Kidney epithelial cell (primary cell): ENCODE measurements at regions not wholly inside any gene's neighbourhood (a gene's known extent, or its start where the extent isn't known, plus 50 kb on each side); places are given as distances from the start of the nearest gene placed in this dataset.
"Not testable (repeated sequence)": the region's sequence is repeated elsewhere in the genome, so short reads cannot be mapped to it uniquely, and the experiment has no call there.

Experiments
- DNase-seq: peaks from one replicate; pipeline ENCODE4 v3.0.0-alpha.2; 2010; ENCODE audit warnings: low read depth
- H3K27me3 ChIP-seq: 2 replicates; pipeline ENCODE4 v1.6.0; 2011; ENCODE audit warnings: low read length; ENCODE audit not compliant: control insufficient read depth, insufficient read depth
- H3K36me3 ChIP-seq: 2 replicates; pipeline ENCODE4 v1.5.1; 2011; ENCODE audit warnings: low read length; ENCODE audit not compliant: control insufficient read depth, insufficient read depth
- H3K4me3 ChIP-seq: 2 replicates; pipeline ENCODE4 v1.5.1; 2011; ENCODE audit warnings: low read depth, mild to moderate bottlenecking, control low read depth, low read length
- TF ChIP-seq, protein P1 (sequence below): IDR thresholded peaks from 2 replicates; pipeline ENCODE4 v1.5.1; 2011; ENCODE audit warnings: mild to moderate bottlenecking, moderate library complexity, low read length, control low read depth, inconsistent platforms; ENCODE audit not compliant: insufficient read depth, poor library complexity, severe bottlenecking

DNA sequence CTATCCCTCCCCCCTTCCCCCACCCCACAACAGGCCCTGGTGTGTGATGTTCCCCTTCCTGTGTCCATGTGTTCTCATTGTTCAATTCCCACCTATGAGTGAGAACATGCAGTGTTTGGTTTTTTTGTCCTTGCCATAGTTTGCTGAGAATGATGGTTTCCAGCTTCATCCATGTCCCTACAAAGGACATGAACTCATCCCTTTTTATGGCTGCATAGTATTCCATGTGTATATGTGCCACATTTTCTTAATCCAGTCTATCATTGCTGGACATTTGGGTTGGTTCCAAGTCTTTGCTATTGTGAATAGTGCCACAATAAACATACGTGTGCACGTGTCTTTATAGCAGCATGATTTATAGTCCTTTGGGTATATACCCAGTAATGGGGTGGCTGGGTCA, 52.3 kb upstream of the MAN1A2 start:
- not testable (repeated sequence) for DNase-seq, H3K36me3 ChIP-seq, H3K4me3 ChIP-seq, H3K27me3 ChIP-seq

DNA sequence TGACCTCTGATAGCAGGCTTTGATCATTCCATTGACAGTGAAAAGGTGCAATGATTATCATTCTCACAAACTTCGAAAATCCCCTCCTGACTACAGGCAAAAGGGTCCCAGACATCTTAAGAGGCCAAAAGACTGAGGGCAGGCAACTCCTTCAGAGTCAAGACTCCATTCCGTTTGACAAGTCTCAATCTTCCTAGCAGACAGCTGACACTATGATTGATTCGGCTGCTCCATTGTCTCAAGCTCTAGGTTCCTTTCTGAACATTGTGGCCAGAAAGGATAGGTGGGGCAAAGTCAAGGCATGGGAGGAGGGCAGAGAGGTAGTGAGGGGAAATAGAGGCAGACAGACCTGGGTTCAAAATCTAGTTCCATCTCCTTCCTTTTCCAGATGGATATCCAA, 53.7 kb upstream of the MAN1A2 start:
- H3K36me3 ChIP-seq, result no peaks in the 10 kb centered on the region
- TF ChIP-seq, protein P1, sequence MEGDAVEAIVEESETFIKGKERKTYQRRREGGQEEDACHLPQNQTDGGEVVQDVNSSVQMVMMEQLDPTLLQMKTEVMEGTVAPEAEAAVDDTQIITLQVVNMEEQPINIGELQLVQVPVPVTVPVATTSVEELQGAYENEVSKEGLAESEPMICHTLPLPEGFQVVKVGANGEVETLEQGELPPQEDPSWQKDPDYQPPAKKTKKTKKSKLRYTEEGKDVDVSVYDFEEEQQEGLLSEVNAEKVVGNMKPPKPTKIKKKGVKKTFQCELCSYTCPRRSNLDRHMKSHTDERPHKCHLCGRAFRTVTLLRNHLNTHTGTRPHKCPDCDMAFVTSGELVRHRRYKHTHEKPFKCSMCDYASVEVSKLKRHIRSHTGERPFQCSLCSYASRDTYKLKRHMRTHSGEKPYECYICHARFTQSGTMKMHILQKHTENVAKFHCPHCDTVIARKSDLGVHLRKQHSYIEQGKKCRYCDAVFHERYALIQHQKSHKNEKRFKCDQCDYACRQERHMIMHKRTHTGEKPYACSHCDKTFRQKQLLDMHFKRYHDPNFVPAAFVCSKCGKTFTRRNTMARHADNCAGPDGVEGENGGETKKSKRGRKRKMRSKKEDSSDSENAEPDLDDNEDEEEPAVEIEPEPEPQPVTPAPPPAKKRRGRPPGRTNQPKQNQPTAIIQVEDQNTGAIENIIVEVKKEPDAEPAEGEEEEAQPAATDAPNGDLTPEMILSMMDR, result no peak
- no peak overlapping the region for H3K4me3 ChIP-seq
- no peak for DNase-seq
- no peaks in the 10 kb centered on the region for H3K27me3 ChIP-seq

DNA sequence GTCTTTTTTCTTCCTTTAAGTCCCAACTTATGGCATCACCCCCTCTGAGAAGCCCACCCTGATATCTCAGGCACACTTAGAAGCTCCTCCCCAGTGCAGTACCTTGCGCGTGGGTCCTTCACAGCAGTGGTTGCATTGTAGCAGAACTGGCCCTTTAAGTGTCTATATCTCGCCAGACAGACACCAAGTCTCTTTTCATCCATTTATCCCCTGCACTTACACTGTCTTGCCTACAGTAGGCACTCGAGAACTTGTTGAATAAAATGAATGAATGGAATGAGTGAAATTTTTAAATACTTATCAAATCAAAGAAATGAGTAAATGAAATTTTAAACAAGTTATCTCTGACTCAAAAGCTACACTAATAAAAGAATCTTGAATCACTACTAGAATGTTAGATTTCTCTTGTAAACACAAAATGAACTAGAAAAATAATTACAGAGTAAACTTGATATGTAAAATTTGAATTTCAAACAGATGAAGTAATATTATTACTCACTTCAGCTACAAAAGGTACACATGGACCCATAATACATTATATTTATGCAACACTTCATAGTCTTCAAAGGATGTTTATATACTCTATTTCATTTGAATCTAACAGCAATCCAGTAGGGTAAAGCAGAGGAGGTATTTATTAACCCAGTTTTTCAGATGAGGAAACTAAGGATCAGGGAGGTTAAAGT, 54.7 kb upstream of the MAN1A2 start:
- Histone ChIP-seq H3K4me3 (no peak overlapping the region), H3K36me3 (no peaks in the 10 kb centered on the region), H3K27me3 (no peaks in the 10 kb centered on the region)
- TF ChIP-seq, protein P1, result no peak
- DNase-seq, result no peak

DNA sequence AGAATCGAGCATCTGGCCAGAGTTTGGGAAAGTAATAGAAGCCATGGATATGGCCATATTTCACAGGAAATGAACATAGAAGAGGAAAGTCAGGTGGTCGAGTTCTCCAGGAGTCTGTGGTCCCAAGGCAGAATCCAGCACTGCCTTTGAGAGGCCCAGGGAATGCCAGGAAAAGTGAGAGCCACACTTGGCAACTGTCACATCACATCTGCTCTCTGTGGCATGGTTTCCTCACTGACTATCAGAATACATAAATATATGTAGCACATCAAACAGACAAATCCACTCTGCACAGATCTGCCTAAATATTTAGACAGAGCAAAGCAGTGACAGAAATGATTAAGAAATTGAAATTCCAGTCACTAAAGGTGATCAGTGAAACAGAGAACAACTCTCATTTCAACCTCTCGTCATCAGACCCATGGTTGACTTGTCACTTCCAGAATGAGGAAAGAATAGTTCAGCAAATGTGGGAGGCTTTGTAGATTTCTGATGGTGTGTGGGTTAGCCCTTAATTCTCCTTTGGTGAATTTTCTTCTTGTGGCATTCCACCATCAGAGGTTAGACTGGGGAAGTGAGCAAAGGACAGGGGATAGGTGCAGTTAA, 58.8 kb upstream of the MAN1A2 start:
- TF ChIP-seq, protein P1, result no peak
- DNase-seq, result no peak
- no peaks in the 10 kb centered on the region for H3K27me3 ChIP-seq

DNA sequence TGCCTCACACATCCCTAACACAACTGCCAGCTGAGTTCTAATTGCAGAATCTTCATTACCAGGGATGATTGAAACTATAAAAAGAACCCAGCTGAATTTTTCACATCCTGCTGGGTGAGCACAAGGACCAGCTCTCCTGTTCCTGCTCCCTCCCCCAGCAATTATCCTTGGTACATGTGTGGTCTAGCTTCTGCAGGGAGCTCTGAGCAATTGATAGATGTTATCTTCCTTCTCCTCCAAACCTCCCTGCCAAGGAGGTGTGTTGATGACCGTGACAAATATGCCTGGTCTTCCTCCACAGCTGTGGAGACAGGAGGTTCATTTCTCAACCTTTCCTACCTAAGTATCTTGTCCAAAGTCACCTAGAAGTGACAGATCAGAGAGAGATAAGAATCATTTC, 65.3 kb upstream of the MAN1A2 start:
- no peak for DNase-seq
- Histone ChIP-seq H3K4me3 (no peak overlapping the region), H3K27me3 (no peaks in the 10 kb centered on the region), H3K36me3 (no peaks in the 10 kb centered on the region)
- TF ChIP-seq, protein P1, result no peak

More for the DNA sequence above, 58.8 kb upstream of the MAN1A2 start:
- H3K36me3 ChIP-seq, result no peaks in the 10 kb centered on the region
- no peak overlapping the region for H3K4me3 ChIP-seq

DNA sequence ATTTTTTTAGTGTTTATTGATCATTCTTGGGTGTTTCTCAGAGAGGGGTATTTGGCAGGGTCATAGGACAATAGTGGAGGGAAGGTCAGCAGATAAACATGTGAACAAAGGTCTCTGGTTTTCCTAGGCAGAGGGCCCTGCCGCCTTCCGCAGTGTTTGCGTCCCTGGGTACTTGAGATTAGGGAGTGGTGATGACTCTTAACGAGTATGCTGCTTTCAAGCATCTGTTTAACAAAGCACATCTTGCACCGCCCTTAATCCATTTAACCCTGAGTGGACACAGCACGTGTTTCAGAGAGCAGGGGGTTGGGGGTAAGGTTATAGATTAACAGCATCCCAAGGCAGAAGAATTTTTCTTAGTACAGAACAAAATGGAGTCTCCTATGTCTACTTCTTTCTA, 67.1 kb upstream of the MAN1A2 start:
- DNase-seq, H3K4me3 ChIP-seq, H3K27me3 ChIP-seq, H3K36me3 ChIP-seq: not testable (repeated sequence)

DNA sequence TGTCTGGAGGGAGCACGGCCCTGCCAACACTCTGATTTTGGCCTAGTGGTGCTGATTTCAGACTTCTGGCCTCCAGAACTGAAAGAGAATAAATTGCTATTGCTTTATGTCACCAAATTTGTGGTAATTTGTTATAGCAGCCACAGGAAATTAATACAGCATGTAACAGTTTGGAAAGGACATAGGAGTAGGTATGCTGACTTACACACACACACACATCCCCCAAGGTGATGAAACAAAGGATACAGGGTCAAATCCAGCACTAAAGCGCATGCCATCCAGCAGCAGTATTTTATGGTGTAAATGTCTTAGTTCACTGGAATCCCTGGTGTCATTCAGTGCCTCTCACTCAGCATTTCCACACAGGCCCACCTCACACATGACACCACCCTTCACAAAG, 72.2 kb upstream of the MAN1A2 start:
- H3K27me3 ChIP-seq, result no peaks in the 10 kb centered on the region
- TF ChIP-seq, protein P1, result no peak
- H3K4me3 ChIP-seq, result no peak overlapping the region
- DNase-seq, result no peak
- H3K36me3 ChIP-seq, result no peaks in the 10 kb centered on the region
